ENCODE measurements at regions not wholly inside any gene's neighbourhood (a gene's known extent, or its start where the extent isn't known, plus 50 kb on each side); places are given as distances from the start of the nearest gene placed in this dataset.
A peak's percentile ranks its signal among the peaks of the same experiment; 100 is the strongest.

DNA sequence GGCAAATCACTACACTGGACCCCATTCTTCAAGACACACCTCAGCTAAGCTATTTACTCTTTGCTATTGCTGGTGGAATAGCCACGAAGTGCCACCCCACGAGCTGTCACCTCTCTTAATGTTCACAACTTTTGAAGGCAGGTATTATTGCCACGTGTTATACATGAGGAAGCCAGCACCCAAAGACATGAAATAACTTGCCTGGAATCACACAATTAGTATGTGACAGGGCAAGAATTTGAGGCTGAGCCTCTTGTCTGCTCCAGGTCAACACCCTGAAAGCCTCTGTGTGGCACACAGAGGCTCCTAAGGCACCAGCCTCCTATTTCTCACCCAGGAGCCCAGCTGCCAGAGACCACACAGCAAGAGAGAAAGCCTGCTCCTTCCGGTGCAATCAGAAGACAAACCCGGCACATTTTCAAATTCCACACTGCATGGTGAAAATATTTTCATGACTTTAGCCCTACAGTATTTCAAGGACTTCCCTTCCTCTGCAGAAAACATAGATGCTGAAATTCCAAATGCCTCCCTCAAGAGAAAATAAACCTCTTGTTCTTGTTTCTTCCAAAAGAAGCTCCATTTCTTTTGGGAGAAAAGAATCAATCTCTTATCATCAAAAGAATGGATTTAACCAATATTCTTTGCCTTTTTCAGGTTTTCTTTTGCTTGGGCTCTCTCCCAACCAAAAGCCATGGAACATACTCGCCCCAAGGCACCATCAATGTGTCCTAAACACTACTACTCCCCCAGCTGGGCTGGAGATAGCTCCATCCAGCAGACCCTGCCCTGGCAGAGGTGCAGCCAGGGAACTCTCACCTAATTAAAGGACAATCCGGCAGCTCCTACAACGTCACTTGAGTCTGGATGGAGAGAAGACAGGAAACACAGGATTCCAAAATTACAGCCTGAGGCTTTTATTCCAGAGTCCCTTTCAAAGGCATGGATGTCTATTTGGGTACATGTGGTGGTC, 84.7 kb upstream of the THBS1 start:
- no peak for DNase-seq
- H3K4me3 ChIP-seq, result no peak overlapping the region
- peak overlapping the region in 1 of 4 donors; percentile 23 for H3K27ac ChIP-seq
- H3K36me3 ChIP-seq, result no peaks in the 10 kb centered on the region
- no peaks in the 10 kb centered on the region for H3K9me3 ChIP-seq
- no peaks in the 10 kb centered on the region for H3K27me3 ChIP-seq
- in situ Hi-C loops (cut with MboI; ENCODE audit: low sequenced_read_pairs in 4 of 4), result no loop called here
- TF ChIP-seq, protein P1, sequence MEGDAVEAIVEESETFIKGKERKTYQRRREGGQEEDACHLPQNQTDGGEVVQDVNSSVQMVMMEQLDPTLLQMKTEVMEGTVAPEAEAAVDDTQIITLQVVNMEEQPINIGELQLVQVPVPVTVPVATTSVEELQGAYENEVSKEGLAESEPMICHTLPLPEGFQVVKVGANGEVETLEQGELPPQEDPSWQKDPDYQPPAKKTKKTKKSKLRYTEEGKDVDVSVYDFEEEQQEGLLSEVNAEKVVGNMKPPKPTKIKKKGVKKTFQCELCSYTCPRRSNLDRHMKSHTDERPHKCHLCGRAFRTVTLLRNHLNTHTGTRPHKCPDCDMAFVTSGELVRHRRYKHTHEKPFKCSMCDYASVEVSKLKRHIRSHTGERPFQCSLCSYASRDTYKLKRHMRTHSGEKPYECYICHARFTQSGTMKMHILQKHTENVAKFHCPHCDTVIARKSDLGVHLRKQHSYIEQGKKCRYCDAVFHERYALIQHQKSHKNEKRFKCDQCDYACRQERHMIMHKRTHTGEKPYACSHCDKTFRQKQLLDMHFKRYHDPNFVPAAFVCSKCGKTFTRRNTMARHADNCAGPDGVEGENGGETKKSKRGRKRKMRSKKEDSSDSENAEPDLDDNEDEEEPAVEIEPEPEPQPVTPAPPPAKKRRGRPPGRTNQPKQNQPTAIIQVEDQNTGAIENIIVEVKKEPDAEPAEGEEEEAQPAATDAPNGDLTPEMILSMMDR (IDR thresholded peaks at IDR 0.05 in 4 of 5, conservative IDR thresholded peaks at IDR 0.05 in 1 of 5), result no peak
- no peak for TF ChIP-seq POLR2A (IDR thresholded peaks at IDR 0.05)
- H3K4me1 ChIP-seq, result peaks cover 0 to 8% of the 10 kb centered on the region in 2 donors
- ATAC-seq, result no peak
- intact Hi-C loops (cut with DNase I; ENCODE audit: low total_unique reads), result no loop called here

DNA sequence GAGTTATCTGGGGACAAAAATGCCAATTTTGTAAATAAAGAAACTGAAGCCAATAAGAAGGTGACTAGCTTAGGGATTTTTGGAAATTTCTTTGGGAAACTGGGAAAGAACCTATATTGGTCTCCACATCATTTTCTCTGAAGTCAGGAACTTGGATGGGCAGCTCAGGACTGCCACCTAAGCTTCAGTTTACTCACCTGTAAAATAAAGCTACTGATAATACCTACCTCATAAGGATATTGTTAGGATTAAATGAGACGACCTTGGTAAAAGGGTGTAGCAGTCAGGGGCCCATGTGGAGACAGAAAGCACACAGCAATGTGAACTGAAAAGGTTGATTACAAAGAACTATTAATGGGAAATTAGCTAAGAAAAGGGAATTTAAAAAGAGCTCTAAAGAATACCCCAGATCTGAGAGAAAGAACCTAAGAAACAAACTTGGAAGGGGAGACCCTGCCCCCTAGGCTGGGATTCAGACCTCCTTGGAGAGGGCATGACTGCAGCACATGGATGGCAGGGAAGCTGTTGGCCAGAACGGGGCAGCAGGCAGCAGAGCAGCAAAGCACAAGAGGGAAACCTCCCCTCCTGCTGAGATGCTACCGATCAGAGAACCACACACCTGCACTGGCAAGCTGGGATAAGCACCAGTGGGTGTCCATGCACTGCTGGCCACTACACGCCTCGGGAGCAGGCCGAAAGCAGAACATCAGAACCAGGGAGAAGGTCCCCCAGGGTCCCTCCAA, 83.7 kb upstream of the THBS1 start:
- TF ChIP-seq, protein P1 (IDR thresholded peaks at IDR 0.05 in 4 of 5, conservative IDR thresholded peaks at IDR 0.05 in 1 of 5), result no peak
- DNase-seq, result no peak
- intact Hi-C loops (cut with DNase I; ENCODE audit: low total_unique reads), result no loop called here
- H3K4me1 ChIP-seq, result peaks cover 0 to 8% of the 10 kb centered on the region in 2 donors
- no peaks in the 10 kb centered on the region for H3K27me3 ChIP-seq
- H3K4me3 ChIP-seq, result no peak overlapping the region
- H3K36me3 ChIP-seq, result no peaks in the 10 kb centered on the region
- no peaks in the 10 kb centered on the region for H3K9me3 ChIP-seq
- no peak overlapping the region for H3K27ac ChIP-seq
- in situ Hi-C loops (cut with MboI; ENCODE audit: low sequenced_read_pairs in 4 of 4), result no loop called here
- no peak for ATAC-seq

DNA sequence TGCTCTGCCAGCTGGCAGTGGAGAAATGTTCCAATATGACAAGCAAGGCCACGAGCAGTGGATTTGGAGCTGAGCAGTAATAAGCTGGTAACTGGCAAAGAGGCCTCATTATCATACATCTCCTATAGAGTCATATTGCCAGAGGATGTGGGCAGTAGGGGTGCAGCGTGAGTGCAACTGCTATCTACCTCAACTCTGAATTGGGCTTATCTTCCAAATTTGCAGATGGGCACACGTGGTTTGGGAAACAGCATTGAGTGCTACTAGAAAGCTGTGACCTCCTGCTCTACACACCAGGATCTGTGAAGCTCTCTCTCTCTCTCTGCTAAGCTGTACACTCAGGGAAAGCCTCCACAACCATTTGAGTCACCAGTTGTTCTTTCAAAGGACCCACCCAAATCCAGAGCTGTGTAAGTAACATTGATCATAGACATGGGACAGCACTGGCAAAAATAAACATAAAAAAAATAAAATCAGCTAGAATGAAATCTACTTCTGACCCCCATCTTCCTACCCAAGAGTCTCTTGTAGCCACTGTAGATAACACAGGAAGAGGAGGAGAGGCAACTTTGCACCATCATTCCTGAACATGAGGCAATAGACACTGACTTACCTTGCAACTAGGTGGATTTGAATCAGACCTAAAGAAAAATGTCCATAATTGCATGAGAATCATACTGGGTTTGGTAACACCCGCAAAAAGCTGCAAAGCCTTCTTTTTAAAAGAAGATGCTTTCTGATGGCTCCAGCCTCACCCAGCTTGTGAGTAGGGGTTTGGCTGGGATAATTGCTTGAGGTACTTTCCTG, 82.9 kb upstream of the THBS1 start:
- Histone ChIP-seq H3K9me3 (no peaks in the 10 kb centered on the region), H3K4me3 (no peak overlapping the region), H3K36me3 (no peaks in the 10 kb centered on the region), H3K27ac (no peak overlapping the region), H3K27me3 (no peaks in the 10 kb centered on the region), H3K4me1 (peaks cover 0 to 8% of the 10 kb centered on the region in 2 donors)
- intact Hi-C loops (cut with DNase I; ENCODE audit: low total_unique reads) (no loop called here), in situ Hi-C loops (cut with MboI; ENCODE audit: low sequenced_read_pairs in 4 of 4) (no loop called here)
- ATAC-seq (no peak), DNase-seq (no peak)
- TF ChIP-seq, protein P1 (IDR thresholded peaks at IDR 0.05 in 4 of 5, conservative IDR thresholded peaks at IDR 0.05 in 1 of 5), result no peak
- no peak for TF ChIP-seq POLR2A (IDR thresholded peaks at IDR 0.05)

DNA sequence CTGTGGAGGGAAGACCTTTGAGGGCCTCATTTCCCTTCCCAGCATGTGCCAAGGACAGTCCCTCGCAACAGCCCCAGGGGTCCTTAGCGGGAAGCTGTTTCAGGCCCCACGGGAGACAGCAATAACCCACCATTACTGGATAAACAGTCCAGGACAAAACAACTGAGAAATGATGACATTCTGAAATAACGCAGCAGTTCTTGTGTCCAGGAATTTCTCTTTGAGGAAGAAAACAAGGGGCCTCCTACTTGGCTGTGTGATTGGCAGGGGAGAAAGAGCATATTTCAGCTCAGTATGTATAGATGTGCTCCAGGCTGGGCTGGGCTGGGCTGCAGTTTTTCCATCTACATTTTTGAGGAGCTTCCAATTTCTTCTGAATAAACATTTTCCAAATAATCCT, 82.2 kb upstream of the THBS1 start:
- no peaks in the 10 kb centered on the region for H3K27me3 ChIP-seq
- ATAC-seq, result no peak
- no peak overlapping the region for H3K27ac ChIP-seq
- in situ Hi-C loops (cut with MboI; ENCODE audit: low sequenced_read_pairs in 4 of 4) (no loop called here), intact Hi-C loops (cut with DNase I; ENCODE audit: low total_unique reads) (no loop called here)
- H3K36me3 ChIP-seq, result no peaks in the 10 kb centered on the region
- no peak overlapping the region for H3K4me3 ChIP-seq
- no peak for DNase-seq
- no peaks in the 10 kb centered on the region for H3K9me3 ChIP-seq
- peaks cover 0 to 8% of the 10 kb centered on the region in 2 donors for H3K4me1 ChIP-seq
- TF ChIP-seq, protein P1 (IDR thresholded peaks at IDR 0.05 in 4 of 5, conservative IDR thresholded peaks at IDR 0.05 in 1 of 5), result no peak
- no peak for TF ChIP-seq POLR2A (IDR thresholded peaks at IDR 0.05)
